GM12892 (cell line): ENCODE measurements at regions not wholly inside any gene's neighbourhood (a gene's known extent, or its start where the extent isn't known, plus 50 kb on each side); places are given as distances from the start of the nearest gene placed in this dataset.

Experiments
- DNase-seq: peaks from one replicate; pipeline ENCODE4 v3.0.0; 2011; ENCODE audit not compliant: insufficient read length
- FAIRE-seq: peaks from 2 replicates; lab custom pipeline; 2011; peaks lifted over from hg19 to GRCh38; lab: Jason Lieb, UNC
- POLR2A ChIP-seq: IDR thresholded peaks from 2 replicates; pipeline ENCODE4 v1.6.1; 2011; ENCODE audit warnings: low read depth, low read length, control low read depth
- POLR2AphosphoS5 ChIP-seq: IDR thresholded peaks from 2 replicates; pipeline ENCODE4 v1.6.1; 2011; ENCODE audit warnings: low read depth, low read length, control low read depth
- TAF1 ChIP-seq: IDR thresholded peaks from 2 replicates; pipeline ENCODE4 v1.6.1; 2011; ENCODE audit warnings: low read depth, mild to moderate bottlenecking, control low read depth, low read length, borderline replicate concordance

GRCh38 chr2:41828052-41828643 is 219.7 kb upstream of the PKDCC start:
- no peak for DNase-seq
- no peak for FAIRE-seq
- TF ChIP-seq POLR2AphosphoS5: no peak

DNA sequence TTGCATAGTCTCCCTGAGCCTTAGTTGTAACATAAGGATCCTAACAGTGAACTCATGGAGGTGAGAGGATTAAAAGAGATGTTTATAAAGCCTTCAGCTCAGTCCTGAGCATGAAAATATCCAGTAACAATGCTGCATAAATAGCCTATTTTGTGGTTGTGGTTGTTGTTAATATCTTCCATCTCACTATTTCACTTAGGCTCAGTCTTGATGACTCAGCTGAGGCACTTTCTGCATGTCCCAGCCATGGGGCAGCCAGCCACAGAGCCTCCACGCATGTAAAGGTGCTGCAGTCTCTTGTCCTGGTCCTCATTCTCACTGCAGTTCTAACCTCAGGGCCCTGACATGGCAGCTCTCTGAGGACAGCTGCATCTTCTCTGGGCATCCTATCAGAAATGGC is 218.8 kb upstream of the PKDCC start:
- FAIRE-seq: no peak
- no peak for DNase-seq
- no peak for TF ChIP-seq POLR2A
- no peak for TF ChIP-seq TAF1
- no peak for TF ChIP-seq POLR2AphosphoS5

GRCh38 chr2:41830600-41830999 is 217.2 kb upstream of the PKDCC start:
- DNase-seq (no peak), FAIRE-seq (no peak)
- TF ChIP-seq TAF1 (no peak), POLR2AphosphoS5 (no peak), POLR2A (no peak)

DNA sequence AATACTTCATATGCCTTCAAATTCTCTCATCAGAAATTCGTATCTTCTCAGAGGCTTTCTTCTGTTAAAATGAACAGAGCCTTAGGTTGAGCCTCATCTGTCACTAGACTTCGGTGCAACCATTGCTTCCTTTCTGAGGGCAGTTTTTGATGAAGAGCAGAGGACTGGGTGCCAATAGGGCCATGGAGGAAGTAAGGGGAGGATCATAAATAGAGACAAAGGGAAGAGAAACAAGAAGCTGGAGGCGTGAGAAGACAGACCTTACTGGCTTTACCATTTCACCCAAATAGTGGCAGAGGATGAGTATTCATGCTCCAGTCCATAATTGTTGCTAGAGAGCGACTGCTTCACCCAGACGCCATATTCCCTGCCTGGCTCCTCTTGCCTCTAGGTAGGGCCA is 215.6 kb upstream of the PKDCC start:
- TF ChIP-seq POLR2A (no peak), POLR2AphosphoS5 (no peak), TAF1 (no peak)
- FAIRE-seq (no peak), DNase-seq (no peak)

- DNase-seq: no peak
- TF ChIP-seq POLR2A: no peak
- no peak for TF ChIP-seq TAF1
- no peak for TF ChIP-seq POLR2AphosphoS5
- no peak for FAIRE-seq
Measured at GRCh38 chr2:41835401-41835800, 212.4 kb upstream of the PKDCC start.

- TF ChIP-seq TAF1: no peak
- FAIRE-seq (no peak), DNase-seq (no peak)
Measured at GRCh38 chr2:41836948-41837347, 210.9 kb upstream of the PKDCC start.

DNA sequence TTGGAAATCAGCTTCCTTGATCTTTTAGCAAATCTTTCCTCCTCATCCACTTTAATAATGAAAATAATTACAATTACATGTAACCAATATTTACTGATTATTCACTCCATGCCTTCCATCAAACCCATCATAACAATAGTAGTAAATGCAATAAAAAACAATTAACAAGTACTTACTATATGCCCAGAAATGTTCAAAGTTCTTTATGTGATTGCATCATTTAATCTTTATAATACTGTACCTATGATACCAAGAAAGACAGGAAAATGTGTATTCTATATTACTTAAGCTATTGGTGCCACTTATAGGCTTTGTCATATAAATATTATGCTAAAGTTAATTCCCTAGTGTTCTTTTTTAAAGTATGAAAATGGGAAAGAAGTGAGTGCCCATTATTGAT is 210.2 kb upstream of the PKDCC start:
- FAIRE-seq (no peak), DNase-seq (no peak)
- TF ChIP-seq POLR2A: no peak

DNA sequence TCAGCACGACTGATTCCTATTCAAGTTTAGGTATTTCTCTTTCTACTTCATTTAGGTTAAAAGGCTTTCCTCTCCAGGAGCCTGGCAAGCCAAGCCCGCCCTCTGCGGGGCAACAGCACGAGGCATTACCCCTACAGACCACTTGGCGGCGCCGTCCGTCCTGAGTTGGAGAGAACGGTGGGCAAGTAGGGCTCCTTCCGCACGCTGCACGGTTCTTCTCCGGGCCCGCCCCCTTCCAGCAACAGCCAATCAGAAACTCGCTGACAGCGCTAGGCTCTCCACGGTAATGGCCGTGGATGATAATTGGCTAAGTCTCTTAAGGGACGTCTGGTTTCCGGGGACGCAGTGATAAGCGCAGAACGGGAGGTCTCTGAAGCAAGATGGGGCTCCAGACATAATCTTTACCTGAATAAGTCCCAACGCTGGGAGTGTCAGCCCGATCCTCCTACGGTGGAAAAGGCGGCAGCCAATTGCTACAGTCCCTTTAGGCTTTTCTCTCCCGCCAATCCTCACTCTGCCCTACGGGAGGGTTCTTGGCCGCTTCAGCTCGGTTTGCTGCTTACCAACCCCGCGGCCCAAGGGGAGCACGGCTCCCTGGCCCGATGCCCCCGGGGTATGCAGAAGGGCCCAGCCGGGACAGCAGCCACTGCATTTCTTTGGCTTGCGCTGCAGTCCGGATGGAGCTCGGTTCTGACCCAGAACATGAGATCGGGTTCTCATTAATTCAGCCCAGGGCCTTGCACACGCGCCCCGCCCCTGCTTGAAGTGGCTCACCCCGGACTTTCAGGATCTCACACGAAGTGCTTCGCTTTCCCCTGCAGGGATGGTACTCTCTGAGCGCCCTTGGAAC is 206.9 kb upstream of the PKDCC start:
- TF ChIP-seq POLR2AphosphoS5 (peak; percentile 69), POLR2A (peak; percentile 63; the same call in 1 of the 2 replicates), TAF1 (no peak)
- FAIRE-seq (peak; percentile 94), DNase-seq (peak; percentile 71)

GRCh38 chr2:41846962-41847361 is 200.9 kb upstream of the PKDCC start:
- FAIRE-seq (no peak), DNase-seq (no peak)
- no peak for TF ChIP-seq POLR2AphosphoS5
- TF ChIP-seq POLR2A: no peak
- TF ChIP-seq TAF1: no peak

DNA sequence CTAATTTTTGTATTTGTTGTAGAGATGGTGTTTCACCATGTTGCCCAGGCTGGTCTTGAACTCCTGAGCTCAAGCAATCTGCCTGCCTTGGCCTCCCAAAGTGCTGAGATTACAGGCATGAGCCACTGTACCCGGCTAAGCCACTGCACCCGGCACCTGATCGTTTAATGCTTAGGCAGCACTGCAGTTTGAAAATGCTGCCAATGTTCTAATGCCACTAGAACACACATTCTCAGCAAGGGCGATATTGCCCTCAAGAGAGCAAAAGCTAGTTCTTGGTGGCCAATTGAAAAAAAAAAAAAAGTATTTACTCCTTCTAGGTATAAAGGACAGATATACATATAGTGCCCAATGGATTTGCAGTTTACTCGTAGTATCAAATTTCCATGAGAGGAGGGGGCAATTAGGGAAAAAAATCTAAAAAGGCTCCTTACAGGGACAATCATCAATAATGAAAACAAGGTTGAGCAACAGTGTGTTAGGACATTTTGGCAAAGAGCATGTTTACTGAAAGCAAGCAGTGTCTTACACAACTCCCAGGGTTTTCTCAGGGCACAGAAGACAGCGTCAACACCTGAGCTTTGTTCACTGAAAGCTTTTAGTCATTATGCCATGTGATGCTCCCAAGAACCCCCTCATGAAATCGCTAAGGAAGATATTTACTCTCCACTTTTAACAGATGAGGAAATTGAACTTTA is 199.9 kb upstream of the PKDCC start:
- FAIRE-seq: no peak
- DNase-seq: no peak
- TF ChIP-seq TAF1 (no peak), POLR2AphosphoS5 (no peak), POLR2A (no peak)

DNA sequence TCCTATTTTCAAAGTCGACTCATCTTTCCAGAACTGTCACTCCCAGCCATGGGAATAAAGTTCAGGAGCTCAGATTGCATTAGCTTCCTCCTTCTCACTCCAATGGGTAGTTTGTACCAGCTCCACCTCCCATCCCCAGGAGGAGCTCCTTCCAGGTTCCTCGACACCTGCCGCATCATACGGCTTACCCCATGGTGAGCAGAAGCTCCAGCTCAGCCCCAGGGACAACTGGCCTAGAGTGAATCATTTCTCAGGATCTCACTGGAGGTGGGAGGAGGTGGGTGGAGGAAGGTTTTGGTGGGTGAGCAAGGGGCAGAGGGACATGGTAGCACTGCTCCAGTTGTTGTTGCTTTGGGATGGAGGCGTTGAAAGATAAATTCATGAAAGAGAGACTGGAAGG is 196.3 kb upstream of the PKDCC start:
- TF ChIP-seq TAF1 (no peak), POLR2AphosphoS5 (no peak), POLR2A (no peak)
- DNase-seq (no peak), FAIRE-seq (no peak)

DNA sequence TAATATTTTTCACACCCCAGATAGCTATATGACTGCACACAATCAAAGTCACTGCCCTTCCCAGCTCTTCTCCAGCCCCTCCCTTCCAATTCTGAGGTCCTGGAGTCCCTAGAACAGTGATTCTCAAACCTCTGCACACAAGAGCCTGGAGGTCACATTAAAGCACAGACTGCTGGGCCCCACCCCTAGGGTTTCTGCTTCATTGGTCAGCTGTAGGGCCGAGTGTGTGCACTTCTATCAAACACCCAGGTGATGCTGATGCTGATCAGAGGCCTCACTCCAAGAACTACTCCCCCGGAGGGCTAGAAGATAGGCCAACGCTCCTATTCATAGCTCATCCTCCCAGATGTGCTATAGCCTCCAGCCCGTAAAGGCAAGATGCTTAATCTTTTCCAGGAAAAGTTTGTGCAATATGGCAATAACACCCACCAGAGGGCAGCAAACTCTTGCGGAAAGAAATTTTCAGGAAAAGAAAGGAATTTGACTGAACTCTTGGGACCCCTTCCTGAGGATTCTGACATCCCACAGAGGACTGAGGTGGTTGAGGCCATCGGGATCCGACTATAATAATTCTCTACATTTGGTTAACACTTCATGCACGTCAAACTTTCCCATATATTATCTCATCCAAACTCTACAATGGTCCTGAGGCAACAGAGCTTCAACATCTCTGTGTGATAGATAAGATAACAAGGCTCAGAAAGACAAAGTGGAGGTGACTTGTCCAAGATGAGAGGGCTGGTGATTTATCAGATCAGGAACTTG is 194.2 kb upstream of the PKDCC start:
- DNase-seq (no peak), FAIRE-seq (no peak)
- TF ChIP-seq POLR2A (no peak), TAF1 (no peak), POLR2AphosphoS5 (no peak)
